Left forelimb (tissue), 1 donor: ENCODE measurements at regions not wholly inside any gene's neighbourhood (a gene's known extent, or its start where the extent isn't known, plus 50 kb on each side); places are given as distances from the start of the nearest gene placed in this dataset.

ENCODE experiments used
- DNase-seq: peaks from one replicate; pipeline ENCODE4 v3.0.0-alpha.2; 2018; ENCODE audit warnings: low spot score

DNA sequence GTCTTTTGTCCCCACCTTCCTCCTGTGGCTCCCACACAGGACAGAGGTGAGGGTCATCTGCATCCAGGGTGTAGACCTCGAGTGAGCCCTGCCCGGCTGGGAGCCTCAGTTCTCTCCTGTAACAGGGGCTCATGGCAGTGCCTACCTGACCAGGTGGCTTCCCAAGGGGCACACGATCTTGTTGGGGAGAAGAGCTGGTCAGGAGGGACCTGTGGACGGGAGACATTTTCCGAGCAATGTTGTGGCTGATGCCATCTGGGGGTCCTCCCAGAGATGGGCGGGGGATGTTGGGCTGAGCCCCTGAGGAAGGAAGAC lies 51.9 kb downstream of the CEBPB start:
- no peak for DNase-seq

DNA sequence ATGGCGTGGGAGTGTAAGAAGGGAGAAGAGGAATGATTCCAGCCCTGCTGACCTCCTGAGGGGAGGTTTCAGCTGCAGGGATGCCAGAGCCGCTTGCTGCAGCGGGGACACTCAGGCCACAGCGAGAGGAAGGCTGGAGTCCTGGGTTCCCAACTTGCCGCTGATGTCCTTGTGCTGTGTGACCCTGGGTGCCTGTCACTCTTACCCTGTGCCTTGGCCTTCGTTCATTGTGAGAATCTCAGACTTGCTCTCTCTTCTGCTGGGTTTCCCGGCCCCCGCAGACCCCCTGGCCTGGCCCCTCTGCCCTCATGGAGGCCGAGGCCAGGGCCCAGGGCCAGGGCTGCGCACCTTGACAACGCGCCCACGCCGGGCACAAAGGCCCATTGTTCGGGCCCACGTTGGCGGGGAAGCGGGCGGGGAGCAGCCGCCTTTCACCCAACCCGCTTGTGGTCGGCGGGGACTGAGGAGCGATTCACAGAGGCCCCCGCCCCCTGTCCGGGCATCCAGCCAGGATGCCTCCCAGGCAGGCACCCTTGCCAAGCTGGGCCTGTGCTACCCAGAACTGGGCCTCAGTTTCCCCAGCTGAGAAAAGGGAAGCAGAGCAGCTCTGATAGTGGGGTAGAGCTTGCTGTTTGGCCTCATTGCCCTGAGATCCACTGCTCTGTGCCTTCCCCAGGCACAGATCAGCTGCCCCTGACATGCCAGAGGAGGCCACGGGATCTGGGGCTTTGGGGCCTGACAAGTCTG lies 52.4 kb downstream of the CEBPB start:
- DNase-seq: no peak

DNA sequence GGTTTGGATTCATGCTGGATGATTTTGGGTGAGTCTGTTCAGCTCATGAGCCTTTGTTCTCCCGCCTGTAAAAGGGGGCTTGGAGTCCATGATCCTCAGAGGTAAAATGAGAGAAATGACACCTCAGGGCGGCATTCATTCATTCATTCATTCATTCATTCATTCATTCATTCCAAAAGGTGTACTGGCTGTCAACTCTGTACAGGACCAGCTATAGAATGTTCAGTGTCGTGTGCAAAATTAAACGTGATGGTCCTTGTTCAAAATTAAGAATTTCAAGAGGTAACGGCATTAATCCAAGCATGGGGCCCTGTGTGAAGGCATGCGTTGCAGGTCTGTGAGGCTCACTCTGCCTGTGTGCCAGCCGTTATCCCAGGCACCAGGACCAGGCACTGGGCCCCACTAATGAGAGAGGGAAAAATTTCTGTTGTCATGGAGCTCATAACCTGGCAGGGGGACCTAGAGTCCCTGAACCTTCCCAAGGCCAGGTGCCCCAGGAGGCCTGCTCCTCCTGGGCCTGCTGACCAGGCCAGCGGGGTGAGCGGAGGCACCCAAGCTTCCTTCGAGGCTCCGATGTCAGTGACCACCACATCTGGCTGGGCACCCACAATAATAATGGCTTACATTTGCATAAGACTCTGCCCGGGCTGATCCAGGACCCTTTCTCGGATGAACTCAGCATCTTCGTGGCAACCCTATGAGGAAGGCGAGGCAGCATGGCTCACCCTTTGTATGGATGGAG lies 53.2 kb downstream of the CEBPB start:
- DNase-seq: no peak

DNA sequence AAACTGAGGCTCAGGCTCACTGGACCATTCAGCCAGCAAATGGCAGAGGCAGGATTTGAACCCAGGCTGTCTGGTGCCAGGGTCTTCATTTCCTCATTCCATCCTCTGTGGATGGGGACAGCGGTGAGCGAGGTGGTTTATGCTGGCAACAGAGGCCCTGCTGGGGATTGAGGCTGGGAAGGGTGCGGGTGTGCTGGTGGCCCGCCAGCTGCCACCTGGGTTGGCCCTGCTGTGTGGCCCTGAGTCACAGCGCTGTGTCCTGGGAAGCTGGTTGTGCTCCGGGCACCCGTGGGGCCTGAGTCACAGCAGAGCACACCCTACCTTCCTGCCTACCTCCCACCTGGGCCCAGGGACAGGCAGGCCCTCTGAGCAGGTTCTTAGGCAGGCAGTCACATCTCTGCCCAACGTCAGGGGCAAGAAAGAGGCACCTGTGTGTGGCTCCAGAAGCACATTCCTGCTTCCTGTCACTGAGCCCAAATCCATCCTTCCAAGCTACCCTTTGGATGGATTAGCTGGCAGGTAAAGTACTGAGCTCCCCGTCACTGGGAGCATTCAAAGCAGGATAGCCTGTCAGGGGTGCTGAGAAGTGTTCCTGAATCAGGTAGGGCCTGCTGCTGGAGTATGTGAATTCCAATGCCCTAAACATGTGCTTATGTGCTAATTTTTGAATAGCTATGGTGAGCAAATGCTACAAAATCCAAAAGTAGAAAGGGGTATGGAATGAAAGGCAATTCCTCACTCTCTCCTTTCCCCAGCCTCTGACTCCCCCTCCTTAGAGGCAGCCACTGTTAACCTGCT lies 53.9 kb downstream of the CEBPB start:
- DNase-seq: no peak

DNA sequence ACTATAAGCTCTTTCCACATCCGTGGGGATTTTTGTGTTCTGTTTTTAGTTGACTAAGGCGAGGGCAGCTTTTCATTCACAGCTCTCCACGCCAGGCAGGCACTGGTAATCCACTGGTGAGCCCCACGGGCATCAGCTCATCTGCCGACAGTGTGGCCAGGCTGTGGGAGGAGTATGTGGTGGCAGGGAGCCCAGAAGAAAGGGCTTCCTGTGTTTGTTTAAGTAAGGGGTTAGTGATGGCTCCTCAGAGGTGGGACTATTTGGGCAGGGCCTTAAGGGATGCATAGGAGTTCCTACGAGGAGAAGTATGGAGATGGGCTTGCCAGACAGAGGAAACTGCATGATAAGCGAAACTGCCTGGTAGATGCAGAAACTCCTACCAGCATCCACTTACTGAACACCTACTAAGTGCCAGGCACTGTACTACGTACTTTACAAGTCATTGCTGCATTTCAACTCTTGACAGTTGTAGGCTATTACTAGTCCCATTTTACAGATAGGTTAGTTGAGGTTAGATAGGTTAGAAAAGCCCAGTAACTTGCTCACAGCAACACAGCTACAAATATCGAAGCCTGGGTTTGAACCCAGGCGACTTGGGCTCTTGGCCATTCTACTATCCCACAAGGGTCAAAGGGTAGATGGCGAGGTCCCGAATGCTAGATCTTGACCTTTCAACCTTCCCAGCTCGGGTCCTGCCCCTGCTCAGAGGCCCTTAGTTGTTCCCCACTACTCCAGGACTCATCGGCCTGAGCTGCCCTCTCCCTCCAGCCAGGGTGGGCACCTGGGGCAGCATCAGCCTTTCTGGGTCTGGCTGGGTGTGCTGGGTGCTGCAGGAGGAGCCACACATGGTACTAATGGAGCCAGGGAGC lies 55.1 kb downstream of the CEBPB start:
- DNase-seq: no peak

DNA sequence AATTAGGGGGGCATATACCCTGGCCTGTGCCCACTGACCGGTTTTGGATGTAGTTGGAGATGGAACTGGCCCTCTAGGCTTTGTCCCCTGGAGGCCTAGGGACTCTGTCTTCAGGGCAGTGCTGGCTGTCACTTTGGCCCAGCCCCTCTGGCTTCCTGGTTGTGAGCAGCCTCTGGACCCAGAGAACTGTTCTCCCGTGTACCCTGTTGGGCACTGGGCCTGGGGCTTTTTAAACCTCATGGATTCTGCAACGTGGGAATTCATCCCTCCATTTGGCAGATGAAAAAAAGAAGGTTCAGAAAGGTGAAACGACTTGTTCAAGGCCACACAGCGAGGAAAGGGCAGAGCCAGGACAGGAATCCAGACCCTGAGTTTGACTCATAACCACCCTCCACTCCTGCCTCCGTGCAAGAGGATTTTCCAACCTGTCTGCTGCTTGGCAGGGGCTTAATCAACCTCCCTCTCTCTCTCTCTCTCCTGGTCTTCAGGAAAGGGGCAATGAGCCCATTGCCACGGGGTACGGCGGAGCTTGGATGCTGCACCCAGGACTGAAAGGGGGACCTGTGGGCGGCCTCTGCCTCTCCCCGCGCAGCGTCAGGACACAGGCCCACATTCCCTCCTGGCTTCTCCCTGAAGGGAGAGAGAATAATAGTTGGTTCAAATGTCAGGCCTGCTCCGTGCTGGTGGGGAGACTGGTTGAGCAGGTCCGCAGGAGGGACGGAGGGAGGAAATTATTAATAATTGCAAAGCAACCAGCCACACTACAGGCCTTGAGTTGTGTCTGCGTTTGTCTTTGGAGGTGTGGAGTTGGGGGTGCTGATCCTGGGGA lies 56.0 kb downstream of the CEBPB start:
- no peak for DNase-seq

DNA sequence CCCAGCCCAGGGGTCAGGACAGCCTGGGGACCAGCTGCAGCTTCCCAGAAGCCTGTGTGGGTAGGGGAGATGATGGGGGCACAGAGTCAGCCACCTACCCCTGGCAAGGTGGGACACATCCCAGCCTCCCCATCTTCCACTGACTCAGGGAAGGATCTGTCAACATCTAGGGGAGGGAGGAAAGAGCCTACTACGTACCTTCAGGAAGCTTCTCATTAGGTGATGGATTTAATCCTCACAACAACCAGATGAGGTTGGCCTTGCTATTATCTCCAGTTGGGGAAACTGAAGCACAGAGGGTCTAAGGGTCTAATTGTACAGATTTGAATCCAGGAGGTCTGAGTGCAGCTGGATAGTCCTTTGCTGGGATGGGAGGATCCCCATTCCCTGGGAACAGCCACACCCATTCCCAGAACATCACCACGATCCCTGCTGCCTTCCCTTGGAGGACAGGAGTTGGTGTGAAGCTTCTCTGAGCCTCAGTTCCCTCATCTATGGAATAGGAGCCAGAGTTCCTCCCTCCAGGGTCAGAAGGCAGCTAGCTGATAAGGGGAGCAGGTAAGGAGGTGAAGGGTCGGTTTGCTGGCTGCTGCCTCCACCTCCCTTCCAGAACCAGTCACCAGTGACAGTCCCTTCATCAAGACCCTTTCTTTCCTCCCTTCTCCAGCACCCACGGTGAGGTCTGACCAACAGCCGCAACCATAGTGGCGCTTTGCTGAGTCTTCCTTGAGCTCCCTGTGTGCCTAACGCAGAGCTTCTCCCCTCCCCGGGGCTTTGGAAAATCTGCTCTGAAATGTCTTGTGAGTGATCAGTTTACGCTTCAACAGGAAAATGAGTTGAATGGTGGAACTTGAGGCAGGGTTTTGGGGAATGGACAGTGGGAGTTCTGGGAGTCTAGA lies 56.8 kb downstream of the CEBPB start:
- no peak for DNase-seq

DNA sequence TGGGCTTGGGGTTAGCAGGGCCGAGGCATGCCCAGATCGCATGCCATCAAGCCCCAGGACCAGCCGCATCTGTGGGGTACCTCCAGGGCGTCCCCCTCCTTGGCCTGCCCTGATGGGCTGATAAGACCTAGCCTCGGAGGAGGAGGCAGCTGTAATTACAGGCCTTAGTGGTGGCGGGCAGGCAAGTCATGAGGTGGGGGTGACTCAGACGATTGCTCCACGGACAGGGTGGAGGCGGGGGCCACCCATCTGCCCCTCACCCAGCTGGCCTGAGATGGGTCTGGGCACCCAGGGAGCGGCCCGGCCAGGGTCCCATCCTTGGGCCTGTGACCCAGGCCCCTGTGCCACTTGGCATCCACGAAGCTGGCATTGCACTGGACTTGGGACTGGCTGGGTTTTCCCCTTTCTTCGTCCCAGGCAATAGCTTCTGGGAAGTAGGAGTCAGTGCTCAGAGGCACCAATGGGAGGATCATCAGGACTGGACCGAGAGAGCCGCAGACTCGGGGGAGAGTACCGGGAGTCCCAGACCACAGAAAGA lies 57.5 kb downstream of the CEBPB start:
- no peak for DNase-seq

DNA sequence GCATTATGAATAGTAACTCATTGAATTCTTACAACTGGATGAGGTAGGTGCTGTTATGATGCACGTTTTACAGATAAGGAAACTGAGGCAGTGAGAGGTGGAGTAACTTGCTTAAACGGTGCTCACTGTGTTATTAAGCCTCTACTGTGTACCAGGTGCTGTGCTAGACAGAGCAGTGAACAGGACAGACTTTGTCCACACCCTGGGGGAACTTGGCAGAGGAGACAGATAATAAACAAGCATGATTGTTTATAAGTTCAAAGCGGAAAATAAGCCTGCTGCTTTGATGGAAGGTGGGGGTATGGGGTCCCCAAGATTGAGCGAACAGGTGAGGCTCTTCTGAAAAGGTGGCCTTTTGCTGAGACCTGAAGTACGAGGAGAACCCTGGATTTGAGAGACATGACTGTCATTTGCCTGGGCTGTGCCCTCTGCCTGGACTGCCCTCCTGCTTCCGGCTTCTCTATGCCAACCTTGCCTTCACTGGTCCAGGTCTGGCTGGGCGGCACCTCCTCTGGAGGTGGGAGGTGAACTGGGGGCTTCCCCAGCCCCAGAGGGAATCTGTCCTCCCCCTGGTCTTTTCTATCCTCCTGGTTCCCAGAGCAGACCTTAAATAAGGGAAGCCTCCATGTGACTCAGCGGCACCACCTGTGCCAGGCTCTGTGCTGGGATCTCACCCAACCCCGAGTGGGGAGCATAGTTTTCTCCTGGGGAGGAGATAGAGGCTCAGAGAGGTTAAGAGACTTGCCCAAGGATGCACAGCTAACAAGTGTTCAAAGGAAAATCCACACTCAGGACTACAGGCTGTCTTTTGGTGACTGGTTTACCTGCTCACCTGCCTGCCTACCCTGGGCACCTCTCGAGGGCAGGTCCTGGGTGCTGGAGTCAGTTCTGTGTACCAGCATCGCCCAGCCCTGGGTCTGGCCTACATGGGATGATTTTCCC lies 59.1 kb downstream of the CEBPB start:
- no peak for DNase-seq

DNA sequence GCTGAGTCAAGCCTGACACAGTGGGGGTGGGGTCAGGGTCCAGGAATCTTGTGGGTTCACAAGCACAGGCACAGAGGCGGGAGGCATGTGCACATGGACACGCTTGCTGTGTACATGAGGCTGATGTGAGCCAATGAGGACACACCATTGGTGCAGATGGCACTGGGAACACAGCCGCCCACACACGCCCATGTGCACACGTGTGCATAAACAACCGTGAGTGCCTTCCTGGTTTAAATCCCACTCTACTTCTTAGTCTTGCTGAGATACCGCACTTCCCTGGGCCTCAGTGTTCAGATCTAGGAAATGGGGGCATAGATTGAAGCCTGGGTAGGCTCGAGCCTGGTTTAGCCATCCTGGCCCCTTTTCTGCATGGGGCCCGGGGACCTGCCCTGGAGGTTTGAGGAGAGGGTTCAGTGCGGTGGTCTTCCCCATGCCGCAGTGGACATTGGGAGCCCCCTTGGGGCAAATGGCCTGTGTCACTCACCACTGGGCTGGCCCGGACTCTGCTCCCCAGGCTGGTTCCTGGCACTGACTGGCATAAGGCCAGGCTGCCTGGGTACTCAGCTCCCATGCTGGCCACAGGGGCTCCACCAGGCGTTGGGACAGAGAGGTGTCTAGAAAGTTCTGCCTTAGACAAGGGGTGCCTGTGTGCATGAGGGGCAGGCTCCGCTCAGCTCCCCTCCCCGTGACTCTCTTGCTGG lies 60.2 kb downstream of the CEBPB start:
- DNase-seq: no peak

DNA sequence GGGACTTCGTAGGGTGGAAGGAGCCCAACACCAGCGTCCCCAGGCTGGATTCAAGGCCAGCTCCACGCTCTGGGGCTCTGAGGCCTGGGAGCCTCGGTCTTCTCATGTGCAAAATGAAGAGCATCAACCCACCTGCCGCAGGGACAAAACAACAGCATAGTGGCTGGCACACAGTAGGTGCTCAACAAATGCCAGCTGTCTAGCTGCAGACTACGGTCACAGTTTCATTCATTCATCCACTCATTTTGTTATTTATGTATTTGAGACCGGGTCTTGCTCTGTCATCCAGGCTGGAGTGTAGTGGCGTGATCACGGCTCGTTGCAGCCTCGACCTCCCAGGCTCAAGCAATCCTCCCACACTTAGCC lies 60.7 kb downstream of the CEBPB start:
- DNase-seq: no peak

DNA sequence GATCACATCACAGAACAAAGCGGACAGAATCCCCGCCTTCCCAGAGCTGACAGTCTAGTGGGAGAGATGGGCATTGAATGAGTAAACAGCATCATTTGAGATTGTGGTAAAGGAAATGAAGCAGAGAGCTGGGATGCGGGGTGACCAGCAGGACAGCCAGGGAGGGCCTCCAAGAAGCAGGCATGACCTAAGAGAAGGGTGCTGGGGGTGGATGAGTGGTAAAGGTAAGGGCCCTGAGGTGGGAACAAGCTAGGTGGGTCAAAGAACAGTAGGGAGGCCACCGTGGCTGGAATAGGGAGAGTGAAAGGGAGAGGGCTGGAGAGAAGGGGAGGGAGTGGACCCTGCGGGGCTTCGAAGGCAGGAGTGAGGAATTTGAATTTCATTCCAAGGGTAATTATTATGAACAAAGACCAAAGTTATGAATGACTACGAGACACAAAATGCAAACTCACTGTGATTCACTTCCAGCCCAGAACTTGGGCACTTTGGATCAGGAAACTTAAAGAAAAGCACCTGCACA lies 61.4 kb downstream of the CEBPB start:
- DNase-seq: no peak

DNA sequence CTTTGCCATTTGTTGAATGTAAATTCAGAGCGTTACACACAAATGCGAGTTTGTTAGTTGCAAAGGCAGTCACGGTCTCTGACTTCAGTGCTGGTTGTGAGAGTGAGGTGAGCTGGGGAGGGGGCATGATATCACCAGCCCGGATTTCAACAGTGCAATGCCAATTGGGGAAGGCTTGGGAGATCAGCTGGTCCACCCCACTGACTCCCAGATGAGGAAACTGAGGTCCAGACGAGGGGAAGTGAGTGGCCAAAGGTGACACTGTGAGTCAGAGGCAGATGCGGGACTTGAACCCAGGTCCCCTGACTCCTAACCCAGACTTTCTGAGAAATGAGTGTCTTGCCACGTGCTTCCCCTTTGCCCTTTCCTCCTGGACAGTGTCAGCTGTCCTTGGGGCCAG lies 62.1 kb downstream of the CEBPB start:
- no peak for DNase-seq

DNA sequence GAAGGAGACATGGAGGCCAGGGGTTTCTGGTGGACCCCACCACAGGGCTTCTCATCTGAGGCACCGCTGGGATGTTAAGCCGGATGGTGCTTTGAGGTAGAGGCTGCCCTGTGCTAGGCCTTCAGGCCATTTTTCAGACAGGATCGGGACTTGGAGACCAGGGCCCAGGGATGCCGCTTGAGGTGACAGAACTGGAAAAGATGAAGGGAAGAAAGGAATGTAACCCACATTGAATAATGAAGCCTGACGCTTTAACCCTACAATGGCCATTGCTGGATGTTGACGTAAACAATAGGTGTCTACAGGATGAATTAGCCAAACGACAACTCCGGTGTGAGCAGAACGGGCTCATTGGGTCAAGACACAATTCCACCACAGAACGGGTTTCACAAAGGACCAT lies 62.5 kb downstream of the CEBPB start:
- DNase-seq: no peak

DNA sequence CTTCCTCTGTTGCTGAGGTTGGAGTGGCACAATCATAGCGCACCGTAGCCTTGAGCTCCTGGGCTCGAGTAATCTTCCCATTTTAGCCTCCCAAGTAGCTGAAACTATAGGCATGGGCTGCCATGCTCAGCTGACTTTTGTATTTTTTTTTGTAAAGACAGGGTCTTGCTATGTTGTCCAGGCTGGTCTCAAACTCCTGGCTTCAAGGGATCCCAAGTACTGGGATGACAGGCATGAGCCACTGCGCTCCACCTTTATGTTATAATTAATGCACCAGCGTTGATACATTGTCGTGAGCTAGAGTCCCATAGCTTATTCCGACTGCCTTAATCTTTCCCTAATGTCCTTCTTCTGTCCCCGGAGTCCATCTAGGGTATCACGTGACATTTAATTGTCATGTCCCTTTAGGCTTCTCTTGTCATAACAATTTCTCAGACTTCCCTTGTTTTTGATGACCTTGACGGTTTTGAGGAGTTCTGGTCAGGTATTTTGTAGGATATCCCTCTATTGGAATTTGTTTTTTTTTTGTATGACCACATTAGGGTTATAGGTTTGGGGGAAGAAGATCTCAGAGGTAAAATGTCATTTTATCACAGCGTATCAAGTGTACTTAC lies 63.9 kb downstream of the CEBPB start:
- no peak for DNase-seq

DNA sequence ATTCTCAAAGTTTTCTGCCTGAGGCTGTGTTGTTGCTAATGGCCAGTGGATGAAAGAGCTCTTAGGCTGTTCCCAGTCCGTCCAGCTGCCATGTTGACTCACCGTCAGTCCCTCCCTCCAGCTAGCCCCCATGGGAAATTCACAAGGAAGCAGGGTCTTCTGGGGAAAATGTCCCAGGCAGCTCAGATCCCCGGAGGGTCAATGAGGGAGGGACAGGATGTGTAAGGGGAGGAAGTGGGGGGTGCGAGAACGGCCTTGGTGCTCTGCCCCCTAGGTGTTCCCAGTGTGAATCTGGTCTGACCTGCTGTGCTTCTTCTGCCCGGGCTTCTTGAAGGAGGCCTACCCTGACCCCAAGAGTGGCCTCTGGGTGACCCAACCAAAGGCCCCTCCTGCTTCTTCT lies 65.9 kb downstream of the CEBPB start:
- no peak for DNase-seq

DNA sequence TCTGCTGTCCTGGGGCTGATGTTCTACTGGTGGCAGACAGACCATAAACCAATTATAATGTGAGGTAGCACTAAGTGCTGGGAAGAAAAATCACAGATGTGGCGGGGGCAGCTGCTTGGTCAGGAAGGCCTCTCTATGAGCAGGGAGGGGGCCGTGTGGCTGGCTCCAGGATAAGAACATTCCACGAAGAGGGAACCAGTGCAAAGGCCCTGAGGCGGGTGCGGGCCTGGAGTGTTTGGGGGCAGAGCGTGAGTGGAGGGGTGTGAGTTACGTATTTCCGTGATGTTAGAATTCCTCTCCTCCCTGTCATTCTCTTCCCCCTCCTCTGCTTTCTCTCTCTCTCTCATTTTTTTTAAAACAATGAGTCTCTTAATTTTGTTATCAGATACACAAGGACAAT lies 67.2 kb downstream of the CEBPB start:
- no peak for DNase-seq
